ENCODE measurements at regions not wholly inside any gene's neighbourhood (a gene's known extent, or its start where the extent isn't known, plus 50 kb on each side); places are given as distances from the start of the nearest gene placed in this dataset.

GRCh38 chr10:118818621-118819221 is 64.0 kb upstream of the CACUL1 start:
- H3K27ac ChIP-seq (ENCODE audit: low read depth, low read length) = no peak overlapping the region
- H3K23ac ChIP-seq (ENCODE audit: low read length) = no peak overlapping the region
- no CpG with 5 or more reads among the region's 17 CpGs for WGBS (ENCODE audit: extremely low coverage, insufficient coverage, low lambda C conversion rate)
- H3K4me1 ChIP-seq (ENCODE audit: control insufficient read depth, low read depth, low read length) = no peaks in the 10 kb centered on the region
- no peak overlapping the region for H3K4me2 ChIP-seq (ENCODE audit: low read length)
- no peak overlapping the region for H2AK5ac ChIP-seq (ENCODE audit: low read length)
- no peak overlapping the region for H2BK5ac ChIP-seq (ENCODE audit: low read length)
- no peaks in the 10 kb centered on the region for H3K36me3 ChIP-seq (ENCODE audit: control insufficient read depth, insufficient read depth, low read length)
- no peak overlapping the region for H3K4me3 ChIP-seq (ENCODE audit: low read length)
- no peaks in the 10 kb centered on the region for H3K79me2 ChIP-seq (ENCODE audit: control insufficient read depth, insufficient read depth, low read length)
- H3K9ac ChIP-seq (ENCODE audit: low read length) = no peak overlapping the region
- H2BK120ac ChIP-seq (ENCODE audit: low read depth, low read length) = no peak overlapping the region
- H3K4ac ChIP-seq (ENCODE audit: low read depth, low read length) = no peak overlapping the region
- H2BK15ac ChIP-seq (replicated peaks; ENCODE audit: low read depth) = no peak overlapping the region
- no peak overlapping the region for H4K8ac ChIP-seq (ENCODE audit: low read depth, low read length)
- H3K79me1 ChIP-seq (ENCODE audit: low read length) = no peaks in the 10 kb centered on the region
- H3K18ac ChIP-seq (ENCODE audit: low read length) = no peak overlapping the region
- no peak overlapping the region for H4K5ac ChIP-seq (ENCODE audit: low read length)
- no peak overlapping the region for H3K56ac ChIP-seq (ENCODE audit: low read length)
- H3K27me3 ChIP-seq (ENCODE audit: insufficient read depth, low read length, poor library complexity) = no peaks in the 10 kb centered on the region
- no peak for DNase-seq

DNA sequence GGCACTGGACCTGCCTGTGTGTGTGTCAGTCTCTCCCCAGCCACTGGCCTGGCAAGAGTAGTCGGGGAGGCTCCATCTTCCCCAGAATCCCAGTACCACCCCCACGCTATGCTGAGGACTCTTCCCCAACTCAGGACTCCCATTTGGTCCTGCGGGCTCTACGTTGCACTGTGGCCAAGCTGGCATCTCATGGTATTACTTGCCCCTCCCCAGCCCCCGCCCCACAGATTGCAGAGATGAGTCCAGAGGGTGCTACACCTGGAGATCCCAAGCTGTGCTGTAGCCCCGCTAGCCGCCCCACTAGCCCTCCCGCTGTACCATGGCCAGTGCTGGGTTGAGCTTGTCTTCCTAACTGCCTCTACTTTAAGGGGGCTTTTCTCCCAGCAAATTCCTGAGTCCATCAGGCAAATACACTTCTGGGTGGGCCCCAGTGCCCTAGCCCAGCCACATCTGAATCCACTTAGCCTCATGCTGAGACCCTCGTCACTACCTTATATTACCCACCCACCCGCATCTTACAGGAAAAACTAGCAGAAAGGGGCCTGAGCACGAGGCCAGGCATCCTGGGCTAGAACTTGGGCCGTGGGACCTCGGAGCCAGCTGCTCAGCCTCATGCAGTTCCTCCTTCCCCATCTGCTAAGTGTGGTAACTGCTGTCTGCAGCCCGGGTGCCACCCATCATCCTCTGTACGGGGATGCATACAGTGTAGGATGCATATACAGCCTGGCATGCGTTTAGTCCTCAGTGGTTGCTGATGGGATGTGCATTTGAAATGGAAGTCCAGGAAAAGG is 65.8 kb upstream of the CACUL1 start:
- Histone ChIP-seq H3K79me1 (ENCODE audit: low read length) (no peaks in the 10 kb centered on the region), H3K27ac (ENCODE audit: low read depth, low read length) (no peak overlapping the region), H3K4me3 (ENCODE audit: low read length) (no peak overlapping the region), H3K79me2 (ENCODE audit: control insufficient read depth, insufficient read depth, low read length) (no peaks in the 10 kb centered on the region), H3K23ac (ENCODE audit: low read length) (no peak overlapping the region), H3K4me1 (ENCODE audit: control insufficient read depth, low read depth, low read length) (no peaks in the 10 kb centered on the region), H3K18ac (ENCODE audit: low read length) (no peak overlapping the region), H4K8ac (ENCODE audit: low read depth, low read length) (no peak overlapping the region), H3K4me2 (ENCODE audit: low read length) (no peak overlapping the region), H2BK5ac (ENCODE audit: low read length) (no peak overlapping the region), H3K4ac (ENCODE audit: low read depth, low read length) (no peak overlapping the region), H3K9ac (ENCODE audit: low read length) (no peak overlapping the region), H3K27me3 (ENCODE audit: insufficient read depth, low read length, poor library complexity) (no peaks in the 10 kb centered on the region), H4K5ac (ENCODE audit: low read length) (no peak overlapping the region), H2BK120ac (ENCODE audit: low read depth, low read length) (no peak overlapping the region), H2AK5ac (ENCODE audit: low read length) (no peak overlapping the region), H3K56ac (ENCODE audit: low read length) (no peak overlapping the region), H3K36me3 (ENCODE audit: control insufficient read depth, insufficient read depth, low read length) (no peaks in the 10 kb centered on the region), H2BK15ac (replicated peaks; ENCODE audit: low read depth) (no peak overlapping the region)
- no peak for DNase-seq
- WGBS (ENCODE audit: extremely low coverage, insufficient coverage, low lambda C conversion rate) = no CpG with 5 or more reads among the region's 16 CpGs

- no peak overlapping the region for H3K27ac ChIP-seq (ENCODE audit: low read depth, low read length)
- no peaks in the 10 kb centered on the region for H3K4me1 ChIP-seq (ENCODE audit: control insufficient read depth, low read depth, low read length)
- no peak overlapping the region for H4K8ac ChIP-seq (ENCODE audit: low read depth, low read length)
- H3K23ac ChIP-seq (ENCODE audit: low read length) = no peak overlapping the region
- H3K4ac ChIP-seq (ENCODE audit: low read depth, low read length) = no peak overlapping the region
- H3K79me2 ChIP-seq (ENCODE audit: control insufficient read depth, insufficient read depth, low read length) = no peaks in the 10 kb centered on the region
- H3K4me3 ChIP-seq (ENCODE audit: low read length) = no peak overlapping the region
- H3K18ac ChIP-seq (ENCODE audit: low read length) = no peak overlapping the region
- no peak overlapping the region for H3K4me2 ChIP-seq (ENCODE audit: low read length)
- no peak overlapping the region for H3K56ac ChIP-seq (ENCODE audit: low read length)
- no peaks in the 10 kb centered on the region for H3K79me1 ChIP-seq (ENCODE audit: low read length)
- H2AK5ac ChIP-seq (ENCODE audit: low read length) = no peak overlapping the region
- no peaks in the 10 kb centered on the region for H3K36me3 ChIP-seq (ENCODE audit: control insufficient read depth, insufficient read depth, low read length)
- H3K9ac ChIP-seq (ENCODE audit: low read length) = no peak overlapping the region
- no peak for DNase-seq
- H3K27me3 ChIP-seq (ENCODE audit: insufficient read depth, low read length, poor library complexity) = no peaks in the 10 kb centered on the region
- no peak overlapping the region for H4K5ac ChIP-seq (ENCODE audit: low read length)
- WGBS (ENCODE audit: extremely low coverage, insufficient coverage, low lambda C conversion rate) = no CpG with 5 or more reads among the region's 4 CpGs
- H2BK120ac ChIP-seq (ENCODE audit: low read depth, low read length) = no peak overlapping the region
- no peak overlapping the region for H2BK5ac ChIP-seq (ENCODE audit: low read length)
- H2BK15ac ChIP-seq (replicated peaks; ENCODE audit: low read depth) = no peak overlapping the region
Observed at GRCh38 chr10:118823256-118823907, 68.6 kb upstream of the CACUL1 start.

DNA sequence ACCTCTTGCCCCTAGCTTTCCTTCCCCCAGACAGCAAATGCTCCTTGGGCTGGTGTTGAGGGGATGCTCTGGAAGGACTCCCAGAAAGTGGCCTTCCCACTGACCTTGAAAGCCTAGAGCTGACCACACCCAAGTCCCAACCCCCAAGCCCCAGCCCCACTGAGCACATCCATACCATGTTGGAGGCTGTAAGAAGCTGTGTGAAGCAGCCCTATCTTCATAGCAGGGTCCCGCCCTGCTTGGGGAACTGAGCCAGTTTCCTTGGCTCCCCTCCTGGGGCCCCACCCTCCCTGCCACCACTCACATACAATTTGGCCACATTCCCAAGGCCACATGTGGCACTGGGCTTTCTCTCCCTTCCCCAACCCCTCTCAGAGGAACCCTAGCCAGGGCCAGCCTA is 72.3 kb upstream of the CACUL1 start:
- no peaks in the 10 kb centered on the region for H3K4me1 ChIP-seq (ENCODE audit: control insufficient read depth, low read depth, low read length)
- no peak overlapping the region for H3K9ac ChIP-seq (ENCODE audit: low read length)
- H3K18ac ChIP-seq (ENCODE audit: low read length) = no peak overlapping the region
- H3K4me3 ChIP-seq (ENCODE audit: low read length) = no peak overlapping the region
- no peak overlapping the region for H3K56ac ChIP-seq (ENCODE audit: low read length)
- H2BK15ac ChIP-seq (replicated peaks; ENCODE audit: low read depth) = no peak overlapping the region
- no peak overlapping the region for H3K4ac ChIP-seq (ENCODE audit: low read depth, low read length)
- no peaks in the 10 kb centered on the region for H3K79me2 ChIP-seq (ENCODE audit: control insufficient read depth, insufficient read depth, low read length)
- no peak overlapping the region for H2BK5ac ChIP-seq (ENCODE audit: low read length)
- H3K36me3 ChIP-seq (ENCODE audit: control insufficient read depth, insufficient read depth, low read length) = no peaks in the 10 kb centered on the region
- H3K23ac ChIP-seq (ENCODE audit: low read length) = no peak overlapping the region
- no peak overlapping the region for H4K5ac ChIP-seq (ENCODE audit: low read length)
- H3K27me3 ChIP-seq (ENCODE audit: insufficient read depth, low read length, poor library complexity) = no peaks in the 10 kb centered on the region
- no peak overlapping the region for H3K27ac ChIP-seq (ENCODE audit: low read depth, low read length)
- DNase-seq = no peak
- H2AK5ac ChIP-seq (ENCODE audit: low read length) = no peak overlapping the region
- H4K8ac ChIP-seq (ENCODE audit: low read depth, low read length) = no peak overlapping the region
- no peaks in the 10 kb centered on the region for H3K79me1 ChIP-seq (ENCODE audit: low read length)
- H3K4me2 ChIP-seq (ENCODE audit: low read length) = no peak overlapping the region
- H2BK120ac ChIP-seq (ENCODE audit: low read depth, low read length) = no peak overlapping the region
- WGBS (ENCODE audit: extremely low coverage, insufficient coverage, low lambda C conversion rate) = no CpG with 5 or more reads among the region's 1 CpG

DNA sequence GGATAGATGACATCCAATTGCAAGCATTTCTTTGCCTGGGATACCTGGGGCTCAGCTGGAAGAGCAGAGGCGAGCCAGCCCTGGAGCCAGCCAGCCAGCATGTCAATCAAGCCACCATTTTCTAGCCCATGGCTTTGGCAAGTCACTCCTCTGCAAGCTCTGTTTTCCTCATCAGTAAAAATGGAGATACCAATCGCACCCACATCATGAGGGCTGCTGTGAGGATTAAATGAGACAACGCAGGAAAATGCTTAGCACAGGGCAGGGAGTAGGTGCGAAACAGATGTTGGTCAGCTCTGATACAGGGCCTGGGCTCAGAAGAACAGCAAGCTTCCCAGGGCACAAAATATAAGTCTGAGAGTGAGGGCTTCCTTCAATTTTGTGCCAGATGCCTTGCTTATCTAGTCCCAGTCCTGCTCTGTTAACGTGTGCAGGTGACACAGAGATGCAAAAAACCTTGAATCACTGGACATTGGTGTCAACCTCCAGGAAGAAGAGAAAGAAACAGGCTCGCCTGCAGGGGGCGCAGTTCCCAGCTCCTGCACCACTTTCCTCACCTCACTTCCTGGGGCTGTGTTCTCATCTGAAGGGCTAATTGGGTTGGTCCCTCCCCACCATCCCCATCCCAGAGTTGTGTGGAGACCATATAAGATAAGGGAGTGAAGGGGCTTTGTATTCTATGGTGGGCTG is 72.8 kb upstream of the CACUL1 start:
- Histone ChIP-seq H3K36me3 (ENCODE audit: control insufficient read depth, insufficient read depth, low read length) (no peaks in the 10 kb centered on the region), H3K27me3 (ENCODE audit: insufficient read depth, low read length, poor library complexity) (no peaks in the 10 kb centered on the region), H3K4me2 (ENCODE audit: low read length) (no peak overlapping the region), H3K4ac (ENCODE audit: low read depth, low read length) (no peak overlapping the region), H3K79me1 (ENCODE audit: low read length) (no peaks in the 10 kb centered on the region), H3K4me3 (ENCODE audit: low read length) (no peak overlapping the region), H2BK15ac (replicated peaks; ENCODE audit: low read depth) (no peak overlapping the region), H4K8ac (ENCODE audit: low read depth, low read length) (no peak overlapping the region), H3K9ac (ENCODE audit: low read length) (no peak overlapping the region), H4K5ac (ENCODE audit: low read length) (no peak overlapping the region), H2BK5ac (ENCODE audit: low read length) (no peak overlapping the region), H3K27ac (ENCODE audit: low read depth, low read length) (no peak overlapping the region), H3K18ac (ENCODE audit: low read length) (no peak overlapping the region), H3K4me1 (ENCODE audit: control insufficient read depth, low read depth, low read length) (no peaks in the 10 kb centered on the region), H3K23ac (ENCODE audit: low read length) (no peak overlapping the region), H2BK120ac (ENCODE audit: low read depth, low read length) (no peak overlapping the region), H2AK5ac (ENCODE audit: low read length) (no peak overlapping the region), H3K56ac (ENCODE audit: low read length) (no peak overlapping the region), H3K79me2 (ENCODE audit: control insufficient read depth, insufficient read depth, low read length) (no peaks in the 10 kb centered on the region)
- DNase-seq = no peak
- WGBS (ENCODE audit: extremely low coverage, insufficient coverage, low lambda C conversion rate) = no CpG with 5 or more reads among the region's 7 CpGs

All from mesendoderm (in vitro differentiated cells).